Small intestine (tissue), 7 donors: ENCODE measurements at regions not wholly inside any gene's neighbourhood (a gene's known extent, or its start where the extent isn't known, plus 50 kb on each side); places are given as distances from the start of the nearest gene placed in this dataset.

Experiments used
- DNase-seq, 2 donors: peaks; one replicate each; pipeline versions ENCODE4 v3.0.0 to v3.0.0-alpha.2; 2013
- FAIRE-seq: peaks from 2 replicates; lab custom pipeline; 2012; peaks lifted over from hg19 to GRCh38; lab: Jason Lieb, UNC
- H3K27ac ChIP-seq, 3 donors: one replicate each; pipeline ENCODE4 v1.5.1; 2013; ENCODE audit warnings: low read length in 2 of 3, mild to moderate bottlenecking in 2 of 3, control low read depth in 1 of 3, inconsistent platforms in 1 of 3, low read depth in 1 of 3, moderate library complexity in 1 of 3
- H3K27me3 ChIP-seq, 3 donors: one replicate each; pipeline ENCODE4 v1.6.1; 2013; ENCODE audit warnings: low read length in 3 of 3, inconsistent platforms in 1 of 3; ENCODE audit not compliant: control insufficient read depth in 3 of 3, insufficient read depth in 3 of 3
- H3K36me3 ChIP-seq, 3 donors: one replicate each; pipeline ENCODE4 v1.6.1; 2013; ENCODE audit warnings: low read length in 3 of 3, inconsistent platforms in 1 of 3, low read depth in 1 of 3, mild to moderate bottlenecking in 1 of 3, moderate library complexity in 1 of 3; ENCODE audit not compliant: control insufficient read depth in 3 of 3, insufficient read depth in 2 of 3
- H3K4me1 ChIP-seq, 3 donors: one replicate each; pipeline ENCODE4 v1.6.1; 2013; ENCODE audit warnings: low read length in 2 of 3, inconsistent platforms in 1 of 3, low read depth in 1 of 3, mild to moderate bottlenecking in 1 of 3, moderate library complexity in 1 of 3; ENCODE audit not compliant: control insufficient read depth in 3 of 3, insufficient read depth in 2 of 3
- H3K4me3 ChIP-seq, 3 donors: one replicate each; pipeline ENCODE4 v1.5.1; 2013; ENCODE audit warnings: low read length in 3 of 3, control low read depth in 1 of 3, inconsistent platforms in 1 of 3, low read depth in 1 of 3, mild to moderate bottlenecking in 1 of 3, moderate library complexity in 1 of 3
- H3K9me3 ChIP-seq, 2 donors: one replicate each; pipeline ENCODE4 v1.6.1; 2013; ENCODE audit warnings: low read depth in 1 of 2, low read length in 1 of 2; ENCODE audit not compliant: control insufficient read depth in 2 of 2, insufficient read depth in 1 of 2
- WGBS, 3 donors: extraction: QIAGEN DNeasy Blood & Tissue Kit; methylation state at CpG; one replicate each; pipeline ENCODE4 v1.1.7; 2013; 5-methylcytosine and 5-hydroxymethylcytosine counted together
- donor health status: healthy with polysubstance abuse.
- donor health status: control.
- donor health status: control.
- donor health status: Bipolar disorder and iron deficiency.
- donor health status: healthy.

GRCh38 chr6:78153976-78154375 lies 501.1 kb downstream of the MEI4 start:
- no peaks in the 10 kb centered on the region for H3K9me3 ChIP-seq
- H3K27ac ChIP-seq = no peak overlapping the region
- no peak overlapping the region for H3K4me3 ChIP-seq
- no peaks in the 10 kb centered on the region for H3K36me3 ChIP-seq
- FAIRE-seq = no peak
- DNase-seq = no peak
- no peaks in the 10 kb centered on the region for H3K4me1 ChIP-seq
- H3K27me3 ChIP-seq = no peaks in the 10 kb centered on the region

GRCh38 chr6:78157606-78158005 lies 504.8 kb downstream of the MEI4 start:
- 82 to 86% (median 82%) methylated on average over 2 of the region's 2 CpGs for WGBS, 3 donors
- DNase-seq = no peak
- Histone ChIP-seq H3K4me1 (no peaks in the 10 kb centered on the region), H3K36me3 (no peaks in the 10 kb centered on the region), H3K27ac (no peak overlapping the region), H3K9me3 (no peaks in the 10 kb centered on the region), H3K4me3 (no peak overlapping the region), H3K27me3 (no peaks in the 10 kb centered on the region)
- no peak for FAIRE-seq

DNA sequence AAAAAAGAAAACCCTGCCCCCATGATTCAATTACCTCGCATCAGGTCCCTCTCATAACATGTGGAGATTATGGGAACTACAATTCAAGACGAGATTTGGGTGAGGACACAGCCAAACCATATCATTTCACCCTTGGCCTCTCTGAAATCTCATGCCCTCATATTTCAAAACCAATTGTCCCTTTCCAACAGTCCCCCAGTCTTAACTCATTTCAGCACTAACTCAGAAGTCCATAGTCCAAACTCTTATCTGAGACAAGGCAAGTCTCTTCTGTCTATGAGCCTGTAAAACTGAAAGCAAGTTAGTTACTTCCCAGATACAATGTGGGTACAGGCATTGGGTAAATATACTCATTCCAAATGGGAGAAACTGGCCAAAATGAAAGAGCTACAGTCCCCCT lies 536.1 kb downstream of the MEI4 start:
- no peak overlapping the region for H3K4me3 ChIP-seq
- peaks cover 0 to 17% of the 10 kb centered on the region in 2 donors for H3K9me3 ChIP-seq
- no peaks in the 10 kb centered on the region for H3K4me1 ChIP-seq
- FAIRE-seq (no peak), DNase-seq (peak; percentile 6 to 69)
- H3K27ac ChIP-seq = no peak overlapping the region
- H3K36me3 ChIP-seq = no peaks in the 10 kb centered on the region
- WGBS, 3 donors = 13 to 69% (median 31%) methylated on average over 2 of the region's 2 CpGs
- H3K27me3 ChIP-seq = no peaks in the 10 kb centered on the region

GRCh38 chr6:78192057-78192456 lies 539.2 kb downstream of the MEI4 start:
- 23 to 64% (median 37%) methylated on average over 1 of the region's 1 CpG for WGBS, 3 donors
- no peak for FAIRE-seq

DNA sequence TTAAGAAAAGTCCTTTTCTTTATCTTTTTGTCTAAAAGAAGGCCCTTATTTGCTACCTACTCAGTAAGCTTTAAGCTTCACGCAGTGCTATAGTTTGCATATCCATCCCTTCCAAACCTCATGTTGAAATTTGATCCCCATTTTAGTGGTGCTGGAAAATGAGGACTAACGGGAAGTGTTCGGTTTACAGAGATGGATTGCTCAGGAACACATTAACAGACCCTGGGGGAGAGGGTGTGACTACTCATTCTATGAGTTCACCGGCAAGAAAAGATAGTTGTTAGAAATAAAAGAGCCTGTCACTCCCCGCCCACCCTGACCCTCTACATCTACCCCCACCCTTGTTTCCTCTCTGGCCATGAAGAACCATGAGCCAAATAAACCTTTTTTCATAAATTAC lies 546.2 kb downstream of the MEI4 start:
- DNase-seq (no peak), FAIRE-seq (no peak)
- H3K36me3 ChIP-seq = no peaks in the 10 kb centered on the region
- H3K4me1 ChIP-seq = no peaks in the 10 kb centered on the region
- no peak overlapping the region for H3K27ac ChIP-seq
- 59 to 62% (median 60%) methylated on average over 5 of the region's 5 CpGs for WGBS, 3 donors
- no peaks in the 10 kb centered on the region for H3K27me3 ChIP-seq
- no peaks in the 10 kb centered on the region for H3K9me3 ChIP-seq
- no peak overlapping the region for H3K4me3 ChIP-seq

More at GRCh38 chr6:78192057-78192456, 539.2 kb downstream of the MEI4 start:
- Histone ChIP-seq H3K36me3 (no peaks in the 10 kb centered on the region), H3K4me3 (no peak overlapping the region), H3K4me1 (no peaks in the 10 kb centered on the region), H3K27ac (no peak overlapping the region), H3K9me3 (peaks cover 0 to 17% of the 10 kb centered on the region in 2 donors), H3K27me3 (no peaks in the 10 kb centered on the region)
- no peak for DNase-seq

GRCh38 chr6:78222226-78222625 lies 569.4 kb downstream of the MEI4 start:
- 57 to 70% (median 62%) methylated on average over 3 of the region's 3 CpGs for WGBS, 3 donors
- Histone ChIP-seq H3K36me3 (no peaks in the 10 kb centered on the region), H3K27ac (no peak overlapping the region), H3K4me3 (no peak overlapping the region), H3K9me3 (no peaks in the 10 kb centered on the region), H3K4me1 (no peaks in the 10 kb centered on the region), H3K27me3 (no peaks in the 10 kb centered on the region)
- FAIRE-seq (no peak), DNase-seq (no peak)

- DNase-seq = no peak
- Histone ChIP-seq H3K4me1 (no peaks in the 10 kb centered on the region), H3K27ac (no peak overlapping the region), H3K4me3 (no peak overlapping the region), H3K27me3 (no peaks in the 10 kb centered on the region), H3K9me3 (peaks cover 0 to 5% of the 10 kb centered on the region in 2 donors), H3K36me3 (no peaks in the 10 kb centered on the region)
- WGBS, 3 donors = 80 to 89% (median 87%) methylated on average over 3 of the region's 3 CpGs
- FAIRE-seq = no peak
Observed at GRCh38 chr6:78231002-78231401, 578.2 kb downstream of the MEI4 start.

DNA sequence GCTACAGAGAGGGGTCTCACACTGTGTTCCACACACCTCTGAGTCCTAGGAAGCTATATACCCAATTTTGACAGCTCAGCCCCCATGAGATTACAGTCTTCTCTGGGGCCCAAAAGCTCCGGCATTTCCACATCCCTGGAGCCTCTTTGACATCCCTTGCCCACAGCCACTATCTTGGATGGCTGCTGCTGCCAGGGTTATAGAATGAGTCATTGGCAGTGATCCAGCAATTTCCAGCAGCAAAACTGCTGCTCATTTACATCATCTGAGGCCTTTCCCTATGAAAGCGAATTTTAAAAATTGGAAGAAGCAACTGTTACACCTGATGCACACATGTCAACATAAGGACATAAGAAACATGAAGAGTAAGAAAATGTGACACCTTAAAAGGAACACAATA lies 590.7 kb downstream of the MEI4 start:
- Histone ChIP-seq H3K4me1 (no peaks in the 10 kb centered on the region), H3K9me3 (peaks cover 0 to 6% of the 10 kb centered on the region in 2 donors), H3K27me3 (no peaks in the 10 kb centered on the region), H3K36me3 (no peaks in the 10 kb centered on the region), H3K4me3 (no peak overlapping the region), H3K27ac (no peak overlapping the region)
- DNase-seq = no peak
- no peak for FAIRE-seq
- WGBS, 3 donors = 72 to 88% (median 85%) methylated on average over 2 of the region's 2 CpGs

GRCh38 chr6:78251931-78252330 lies 599.1 kb downstream of the MEI4 start:
- Histone ChIP-seq H3K4me3 (no peak overlapping the region), H3K36me3 (no peaks in the 10 kb centered on the region), H3K27ac (no peak overlapping the region), H3K27me3 (no peaks in the 10 kb centered on the region), H3K9me3 (no peaks in the 10 kb centered on the region), H3K4me1 (no peaks in the 10 kb centered on the region)
- DNase-seq = no peak
- 78 to 88% (median 79%) methylated on average over 4 of the region's 4 CpGs for WGBS, 3 donors
- FAIRE-seq = no peak
